Neural progenitor cell (in vitro differentiated cells): ENCODE measurements at regions not wholly inside any gene's neighbourhood (a gene's known extent, or its start where the extent isn't known, plus 50 kb on each side); places are given as distances from the start of the nearest gene placed in this dataset.

Source experiments
- DNase-seq: peaks from one replicate; pipeline ENCODE4 v3.0.0-alpha.2; 2016; ENCODE audit warnings: low spot score
- H2AFZ ChIP-seq: fragments of 200-600 bp; sonication (generic); replicated peaks from 2 replicates; pipeline ENCODE4 v1.6.1; 2016; ENCODE audit warnings: antibody characterized with exemption
- H3F3A ChIP-seq: fragments of 200-600 bp; sonication (generic); 2 replicates; pipeline ENCODE4 v1.6.1; 2016; ENCODE audit warnings: antibody characterized with exemption, low read depth
- H3K27ac ChIP-seq: fragments of 200-600 bp; sonication (generic); 2 replicates; pipeline ENCODE4 v1.5.1; 2016; ENCODE audit warnings: mild to moderate bottlenecking
- H3K27me3 ChIP-seq: fragments of 200-600 bp; sonication (generic); 2 replicates; pipeline ENCODE4 v1.6.1; 2016; ENCODE audit warnings: mild to moderate bottlenecking, moderate library complexity
- H3K36me3 ChIP-seq: fragments of 200-600 bp; sonication (generic); 2 replicates; pipeline ENCODE4 v1.5.1; 2016
- H3K4me1 ChIP-seq: fragments of 200-600 bp; sonication (generic); 2 replicates; pipeline ENCODE4 v1.6.1; 2016; ENCODE audit warnings: mixed run types
- H3K4me2 ChIP-seq: fragments of 200-600 bp; sonication (generic); 2 replicates; pipeline ENCODE4 v1.6.1; 2016
- H3K4me3 ChIP-seq: fragments of 200-600 bp; sonication (generic); 2 replicates; pipeline ENCODE4 v1.5.1; 2016
- H3K79me2 ChIP-seq: fragments of 200-600 bp; sonication (generic); 2 replicates; pipeline ENCODE4 v1.6.1; 2016; ENCODE audit warnings: low read depth
- H3K9ac ChIP-seq: fragments of 200-600 bp; sonication (generic); 2 replicates; pipeline ENCODE4 v1.6.1; 2016
- H3K9me3 ChIP-seq: fragments of 200-600 bp; sonication (generic); 2 replicates; pipeline ENCODE4 v1.5.1; 2016; ENCODE audit warnings: low read depth
- H4K20me1 ChIP-seq: fragments of 200-600 bp; sonication (generic); 2 replicates; pipeline ENCODE4 v1.6.1; 2016; ENCODE audit warnings: low read depth
- H3K27ac Mint-ChIP-seq: 3 replicates; pipeline ENCODE4 v1.8.0; 2021; ENCODE audit warnings: mixed read lengths
- H3K27me3 Mint-ChIP-seq: 2 replicates; pipeline ENCODE4 v1.8.0; 2022; ENCODE audit warnings: low read depth, mild to moderate bottlenecking, inconsistent platforms, moderate library complexity, mixed read lengths; ENCODE audit not compliant: insufficient read depth
- H3K36me3 Mint-ChIP-seq: 3 replicates; pipeline ENCODE4 v1.8.0; 2021; ENCODE audit warnings: mixed read lengths
- H3K4me1 Mint-ChIP-seq: 3 replicates; pipeline ENCODE4 v1.8.0; 2021; ENCODE audit warnings: mixed read lengths
- H3K4me3 Mint-ChIP-seq: 3 replicates; pipeline ENCODE4 v1.8.0; 2021; ENCODE audit warnings: mild to moderate bottlenecking, moderate library complexity, mixed read lengths
- H3K9me3 Mint-ChIP-seq: 3 replicates; pipeline ENCODE4 v1.8.0; 2020; ENCODE audit warnings: mixed read lengths
- EZH2 ChIP-seq: fragments of 200-600 bp; sonication (generic); IDR thresholded peaks from 2 replicates; pipeline ENCODE4 v1.6.1; 2017; ENCODE audit warnings: antibody characterized with exemption, mild to moderate bottlenecking, moderate library complexity
- EZH2phosphoT487 ChIP-seq: fragments of 200-600 bp; sonication (generic); IDR thresholded peaks from 2 replicates; pipeline ENCODE4 v1.6.1; 2017; ENCODE audit warnings: antibody characterized with exemption
- TF ChIP-seq, protein P1 (sequence below): fragments of 200-600 bp; sonication (generic); IDR thresholded peaks from 2 replicates; pipeline ENCODE4 v1.5.1; 2017; ENCODE audit warnings: antibody characterized with exemption, mild to moderate bottlenecking

DNA sequence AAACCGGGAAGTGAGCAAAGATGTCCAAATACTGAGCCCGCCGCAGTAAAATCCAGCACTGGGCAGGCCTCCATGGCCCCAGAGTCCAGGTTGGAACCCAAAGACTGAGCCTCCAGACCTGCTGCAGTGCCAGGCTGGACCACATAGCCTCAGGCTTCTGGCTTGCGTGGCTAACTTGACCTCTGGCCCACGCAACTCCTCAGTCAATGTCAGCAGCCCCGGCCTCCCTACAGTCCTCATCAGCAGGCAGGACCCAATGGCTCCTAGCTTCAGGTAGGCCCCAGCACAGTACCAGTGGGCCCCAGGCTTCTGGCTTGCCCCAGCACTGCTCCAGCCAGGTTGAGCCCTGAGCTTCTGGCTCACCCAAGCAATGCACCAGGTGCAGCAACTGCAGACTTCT, 245.1 kb upstream of the AFDN start:
- Histone ChIP-seq H4K20me1 (no peaks in the 10 kb centered on the region), H3K9ac (no peak overlapping the region), H3K9me3 (peaks cover 9% of the 10 kb centered on the region), H3K4me2 (no peak overlapping the region), H3K27me3 (no peaks in the 10 kb centered on the region), H3K79me2 (no peaks in the 10 kb centered on the region), H3K4me3 (no peak overlapping the region), H3K36me3 (no peaks in the 10 kb centered on the region), H3K27ac (no peak overlapping the region), H3F3A (no peaks in the 10 kb centered on the region), H2AFZ (no peak overlapping the region), H3K4me1 (peaks cover 4% of the 10 kb centered on the region)
- Mint-ChIP-seq H3K4me3 (no peak overlapping the region), H3K4me1 (peaks cover 33% of the 10 kb centered on the region), H3K27me3 (no peaks in the 10 kb centered on the region), H3K36me3 (peaks cover 5% of the 10 kb centered on the region), H3K27ac (no peak overlapping the region), H3K9me3 (peaks cover 39% of the 10 kb centered on the region)
- DNase-seq, result no peak
- TF ChIP-seq, protein P1, sequence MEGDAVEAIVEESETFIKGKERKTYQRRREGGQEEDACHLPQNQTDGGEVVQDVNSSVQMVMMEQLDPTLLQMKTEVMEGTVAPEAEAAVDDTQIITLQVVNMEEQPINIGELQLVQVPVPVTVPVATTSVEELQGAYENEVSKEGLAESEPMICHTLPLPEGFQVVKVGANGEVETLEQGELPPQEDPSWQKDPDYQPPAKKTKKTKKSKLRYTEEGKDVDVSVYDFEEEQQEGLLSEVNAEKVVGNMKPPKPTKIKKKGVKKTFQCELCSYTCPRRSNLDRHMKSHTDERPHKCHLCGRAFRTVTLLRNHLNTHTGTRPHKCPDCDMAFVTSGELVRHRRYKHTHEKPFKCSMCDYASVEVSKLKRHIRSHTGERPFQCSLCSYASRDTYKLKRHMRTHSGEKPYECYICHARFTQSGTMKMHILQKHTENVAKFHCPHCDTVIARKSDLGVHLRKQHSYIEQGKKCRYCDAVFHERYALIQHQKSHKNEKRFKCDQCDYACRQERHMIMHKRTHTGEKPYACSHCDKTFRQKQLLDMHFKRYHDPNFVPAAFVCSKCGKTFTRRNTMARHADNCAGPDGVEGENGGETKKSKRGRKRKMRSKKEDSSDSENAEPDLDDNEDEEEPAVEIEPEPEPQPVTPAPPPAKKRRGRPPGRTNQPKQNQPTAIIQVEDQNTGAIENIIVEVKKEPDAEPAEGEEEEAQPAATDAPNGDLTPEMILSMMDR, result no peak
- no peak for TF ChIP-seq EZH2

DNA sequence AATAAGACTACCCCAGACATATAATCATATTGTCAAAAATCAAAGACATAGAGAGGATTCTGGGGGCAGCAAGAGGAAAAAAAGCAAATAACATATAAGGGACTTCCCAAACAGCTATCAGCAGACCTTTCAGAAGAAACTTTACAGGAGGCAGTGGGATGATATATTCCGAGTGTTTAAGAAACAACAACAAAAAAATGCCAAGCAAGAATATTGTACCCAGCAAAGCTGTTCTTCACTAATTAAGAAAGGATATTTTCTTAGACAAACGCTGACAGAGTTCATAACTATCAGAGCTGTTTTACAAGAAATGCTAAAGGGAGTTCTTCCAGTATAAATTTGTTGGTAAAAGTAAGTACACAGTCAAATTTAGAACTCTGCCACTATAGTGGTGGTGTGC, 243.3 kb upstream of the AFDN start:
- H3K4me3 Mint-ChIP-seq, result no peak overlapping the region
- DNase-seq, result no peak
- Histone ChIP-seq H3K27me3 (no peaks in the 10 kb centered on the region), H2AFZ (no peak overlapping the region), H3F3A (no peaks in the 10 kb centered on the region), H3K9me3 (peaks cover 10% of the 10 kb centered on the region), H3K27ac (no peak overlapping the region), H4K20me1 (no peaks in the 10 kb centered on the region), H3K4me2 (no peak overlapping the region), H3K4me3 (no peak overlapping the region), H3K4me1 (no peaks in the 10 kb centered on the region), H3K9ac (no peak overlapping the region), H3K36me3 (no peaks in the 10 kb centered on the region), H3K79me2 (no peaks in the 10 kb centered on the region)
- no peak for TF ChIP-seq EZH2
- TF ChIP-seq, protein P1, result no peak
- no peak for TF ChIP-seq EZH2phosphoT487
- H3K27ac Mint-ChIP-seq, result no peak overlapping the region
- H3K4me1 Mint-ChIP-seq, result peaks cover 28% of the 10 kb centered on the region
- peaks cover 5% of the 10 kb centered on the region for H3K36me3 Mint-ChIP-seq
- H3K9me3 Mint-ChIP-seq, result peaks cover 44% of the 10 kb centered on the region
- peaks cover 3% of the 10 kb centered on the region for H3K27me3 Mint-ChIP-seq

DNA sequence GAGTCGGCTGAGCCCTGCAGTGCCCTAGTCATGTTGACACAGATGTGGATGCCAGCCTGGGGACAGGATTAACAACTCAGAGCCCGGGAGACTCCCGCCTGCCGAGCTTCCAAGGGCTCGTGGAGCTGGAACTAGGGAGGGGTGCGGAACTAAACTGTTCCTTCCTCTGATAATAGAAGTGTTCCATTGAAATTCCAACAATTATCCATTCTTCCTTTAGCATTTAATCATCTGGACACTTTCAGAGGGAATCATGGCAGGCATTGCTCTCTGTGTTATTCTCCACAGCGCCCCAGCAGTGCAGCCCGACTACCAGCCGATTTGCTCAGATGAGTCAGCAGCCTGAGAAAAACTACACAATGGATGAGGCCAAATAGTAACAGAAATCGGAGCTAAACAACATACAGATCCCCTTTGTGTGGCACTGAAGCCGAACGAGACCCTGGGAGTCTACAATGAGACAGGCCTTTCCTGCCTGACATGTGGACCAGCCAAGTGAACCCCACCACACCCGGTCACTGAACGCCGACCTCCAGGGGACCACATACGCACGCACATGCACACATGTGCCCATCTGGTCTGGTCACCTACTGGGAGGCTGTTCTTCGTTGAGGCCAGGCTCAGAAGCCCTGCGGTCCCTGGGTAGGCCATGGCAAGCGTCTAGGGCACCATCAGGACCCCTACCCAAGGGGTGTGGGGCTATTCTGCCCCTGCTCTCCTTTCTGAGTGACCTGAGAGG, 238.4 kb upstream of the AFDN start:
- Mint-ChIP-seq H3K27ac (peak overlapping the region; percentile 98), H3K4me3 (no peak overlapping the region), H3K27me3 (peaks cover 11% of the 10 kb centered on the region), H3K4me1 (peaks cover 12% of the 10 kb centered on the region), H3K9me3 (peaks cover 38% of the 10 kb centered on the region), H3K36me3 (peaks cover 11% of the 10 kb centered on the region)
- no peak overlapping the region for H3K4me2 ChIP-seq
- no peak overlapping the region for H3K9ac ChIP-seq
- no peaks in the 10 kb centered on the region for H3K4me1 ChIP-seq
- H3K79me2 ChIP-seq, result no peaks in the 10 kb centered on the region
- no peak overlapping the region for H2AFZ ChIP-seq
- no peak for DNase-seq
- H3K4me3 ChIP-seq, result no peak overlapping the region
- no peak overlapping the region for H3K27ac ChIP-seq
- H4K20me1 ChIP-seq, result no peaks in the 10 kb centered on the region
- H3K27me3 ChIP-seq, result no peaks in the 10 kb centered on the region
- TF ChIP-seq EZH2phosphoT487, result no peak
- TF ChIP-seq, protein P1, result no peak
- TF ChIP-seq EZH2, result no peak
- H3K9me3 ChIP-seq, result peaks cover 10% of the 10 kb centered on the region
- H3F3A ChIP-seq, result no peaks in the 10 kb centered on the region
- no peaks in the 10 kb centered on the region for H3K36me3 ChIP-seq
